ENCODE measurements at regions not wholly inside any gene's neighbourhood (a gene's known extent, or its start where the extent isn't known, plus 50 kb on each side); places are given as distances from the start of the nearest gene placed in this dataset.

DNA sequence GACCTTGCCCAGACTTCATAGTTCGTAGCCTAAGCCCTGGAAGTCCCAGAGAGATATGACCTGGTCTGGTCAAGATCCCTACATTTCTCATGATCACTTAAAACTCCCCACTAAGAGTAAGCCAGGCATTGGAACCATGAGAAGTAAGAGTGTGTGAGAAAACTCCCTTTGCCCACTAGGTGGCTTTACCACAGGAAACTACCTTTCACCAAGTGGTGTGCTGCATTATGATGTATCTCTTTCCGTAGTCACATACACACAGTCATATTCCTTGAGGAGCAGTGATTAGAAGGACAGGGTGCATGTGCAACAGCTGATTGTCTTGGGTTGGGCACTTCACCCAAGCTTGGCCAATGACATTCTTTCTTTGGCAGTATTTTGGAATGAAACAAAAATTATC is 639.3 kb downstream of the KCNJ2 start:
- TF ChIP-seq, protein P1, sequence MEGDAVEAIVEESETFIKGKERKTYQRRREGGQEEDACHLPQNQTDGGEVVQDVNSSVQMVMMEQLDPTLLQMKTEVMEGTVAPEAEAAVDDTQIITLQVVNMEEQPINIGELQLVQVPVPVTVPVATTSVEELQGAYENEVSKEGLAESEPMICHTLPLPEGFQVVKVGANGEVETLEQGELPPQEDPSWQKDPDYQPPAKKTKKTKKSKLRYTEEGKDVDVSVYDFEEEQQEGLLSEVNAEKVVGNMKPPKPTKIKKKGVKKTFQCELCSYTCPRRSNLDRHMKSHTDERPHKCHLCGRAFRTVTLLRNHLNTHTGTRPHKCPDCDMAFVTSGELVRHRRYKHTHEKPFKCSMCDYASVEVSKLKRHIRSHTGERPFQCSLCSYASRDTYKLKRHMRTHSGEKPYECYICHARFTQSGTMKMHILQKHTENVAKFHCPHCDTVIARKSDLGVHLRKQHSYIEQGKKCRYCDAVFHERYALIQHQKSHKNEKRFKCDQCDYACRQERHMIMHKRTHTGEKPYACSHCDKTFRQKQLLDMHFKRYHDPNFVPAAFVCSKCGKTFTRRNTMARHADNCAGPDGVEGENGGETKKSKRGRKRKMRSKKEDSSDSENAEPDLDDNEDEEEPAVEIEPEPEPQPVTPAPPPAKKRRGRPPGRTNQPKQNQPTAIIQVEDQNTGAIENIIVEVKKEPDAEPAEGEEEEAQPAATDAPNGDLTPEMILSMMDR (conservative IDR thresholded peaks at IDR 0.05), result peak; percentile 61
- TF ChIP-seq ZFX (IDR thresholded peaks at IDR 0.05), result no peak
